ENCODE measurements at regions not wholly inside any gene's neighbourhood (a gene's known extent, or its start where the extent isn't known, plus 50 kb on each side); places are given as distances from the start of the nearest gene placed in this dataset.
"Not testable (repeated sequence)": the region's sequence is repeated elsewhere in the genome, so short reads cannot be mapped to it uniquely, and the experiment has no call there.

DNA sequence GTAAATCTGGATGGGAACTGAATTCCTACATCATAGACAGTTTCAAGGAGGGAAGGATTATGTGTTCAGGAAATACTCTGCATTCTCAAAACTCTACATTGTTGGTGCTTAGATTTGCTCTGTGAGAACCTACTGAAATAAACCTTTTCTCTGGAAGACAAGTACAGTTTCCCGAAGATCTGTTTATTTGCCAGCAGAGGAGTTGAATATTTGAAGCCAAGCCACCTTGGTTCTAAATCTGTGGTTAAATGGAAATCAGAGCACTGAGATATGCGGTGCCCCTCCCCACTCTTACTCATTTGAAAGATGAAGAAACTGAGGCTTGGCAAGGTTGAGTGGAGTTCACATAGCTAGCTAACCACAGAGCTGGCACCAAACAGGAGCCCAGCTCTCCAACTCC, 146.3 kb upstream of the CTAGE1 start:
- no peak for DNase-seq (ENCODE audit: low read depth in 1 of 2, low spot score in 1 of 2)

DNA sequence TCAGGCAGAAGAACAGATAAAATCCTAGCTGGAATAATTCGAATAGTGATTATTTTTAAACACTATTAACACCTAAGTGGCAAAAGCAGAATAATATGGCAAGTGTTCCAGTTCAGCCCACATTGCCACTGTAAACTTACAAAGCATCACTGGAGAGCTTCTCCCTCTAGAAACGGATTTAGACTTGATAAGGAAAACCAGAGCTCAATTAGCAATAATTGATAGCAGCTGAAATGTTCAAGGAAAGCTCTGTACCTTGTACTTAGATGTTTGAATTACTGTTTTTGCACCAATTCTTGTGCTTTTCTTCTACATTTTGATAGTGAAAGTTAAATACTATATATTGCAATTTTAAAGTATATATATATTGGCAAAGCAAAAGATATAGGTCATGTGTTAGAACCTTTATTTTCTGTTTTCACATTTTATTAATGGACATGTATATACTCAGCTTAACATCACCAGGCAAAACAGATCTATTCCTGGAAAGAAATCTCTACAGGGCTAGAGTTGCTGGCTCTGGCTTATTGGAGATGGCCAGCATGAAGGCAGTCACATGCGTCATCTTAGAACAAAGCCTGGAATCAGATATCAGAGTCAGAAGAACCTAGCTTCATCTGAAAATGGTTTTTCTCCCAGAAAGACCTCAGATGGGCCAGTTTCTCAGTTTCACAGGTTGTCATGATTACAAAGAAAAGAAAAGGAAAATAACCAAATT, 149.1 kb upstream of the CTAGE1 start:
- no peak for DNase-seq (ENCODE audit: low read depth in 1 of 2, low spot score in 1 of 2)

DNA sequence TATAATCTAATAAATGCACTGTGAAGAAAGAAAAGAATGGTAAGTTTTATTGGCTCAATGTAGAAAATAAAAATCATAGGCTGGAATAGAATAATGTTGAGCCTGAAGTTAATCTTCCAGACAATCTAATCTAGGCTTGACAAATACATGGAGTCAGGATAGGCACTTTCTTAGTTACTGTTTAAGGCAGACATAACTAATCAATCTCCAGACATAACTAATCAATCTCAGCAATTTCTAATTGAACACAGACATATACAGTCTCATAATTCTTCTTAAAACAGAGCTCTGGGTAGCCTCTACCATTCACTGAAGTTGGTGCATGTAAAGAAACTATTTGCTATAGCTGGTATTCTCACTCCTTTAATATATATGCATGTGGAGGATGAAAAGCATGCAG, 150.1 kb upstream of the CTAGE1 start:
- no peak for DNase-seq (ENCODE audit: low read depth in 1 of 2, low spot score in 1 of 2)

DNA sequence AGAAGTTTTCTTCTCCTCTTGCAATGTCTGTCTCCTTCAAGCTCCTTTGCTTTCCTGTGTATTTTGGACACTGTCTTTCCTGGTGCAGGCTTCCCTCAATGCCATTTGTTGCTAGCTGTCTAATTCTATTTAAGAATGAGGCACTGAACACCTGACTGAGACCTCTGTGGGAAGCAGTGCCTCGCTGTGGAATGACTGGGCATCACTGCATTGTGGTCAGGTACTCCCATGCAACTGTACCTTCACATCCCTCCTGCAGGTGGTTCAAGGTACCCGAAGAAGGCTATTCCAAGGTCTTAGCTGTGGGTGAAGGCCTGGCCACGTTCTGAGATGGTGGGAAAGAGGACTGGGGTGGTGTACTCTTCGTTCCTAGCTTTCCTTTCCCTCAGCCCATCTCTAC, 152.8 kb upstream of the CTAGE1 start:
- DNase-seq (ENCODE audit: low read depth in 1 of 2, low spot score in 1 of 2) = no peak

DNA sequence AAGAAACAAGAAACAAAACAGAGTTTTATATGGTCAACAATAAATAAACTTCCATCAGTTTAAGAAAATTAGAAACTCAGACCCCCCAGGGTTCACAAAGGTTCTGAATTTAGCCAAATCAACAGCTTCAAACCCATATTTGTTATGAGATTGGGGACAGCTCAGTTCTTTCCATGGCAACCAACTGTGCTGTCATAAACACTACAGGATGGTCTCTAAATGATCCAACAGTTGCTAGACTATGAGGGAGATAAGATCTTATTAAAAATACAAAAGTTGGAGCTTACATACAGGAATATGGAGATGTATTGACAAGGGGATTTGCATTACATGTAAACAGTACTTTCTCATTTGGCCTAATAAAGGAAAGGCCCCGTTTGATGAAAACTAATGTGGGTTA, 154.6 kb upstream of the CTAGE1 start:
- no peak for DNase-seq (ENCODE audit: low read depth in 1 of 2, low spot score in 1 of 2)

DNA sequence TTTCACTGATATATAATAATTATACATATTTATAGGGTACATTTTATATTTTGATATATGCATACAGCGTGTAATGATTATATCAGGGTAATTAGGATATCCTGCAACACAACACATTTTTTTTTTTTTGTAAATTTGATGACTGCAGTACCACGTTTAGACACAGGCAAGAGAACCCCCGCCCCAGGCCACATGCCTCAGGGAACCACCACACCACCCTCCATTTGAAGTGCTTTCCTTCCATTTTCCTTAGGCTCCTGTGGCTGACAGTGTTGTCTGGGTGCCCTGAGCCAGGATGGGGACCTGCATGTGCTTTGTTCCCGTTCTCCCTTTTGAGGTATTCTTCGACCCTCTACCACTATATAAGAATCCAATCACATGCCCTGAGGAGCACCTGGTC, 161.6 kb upstream of the CTAGE1 start:
- no peak for DNase-seq (ENCODE audit: low read depth in 1 of 2, low spot score in 1 of 2)

DNA sequence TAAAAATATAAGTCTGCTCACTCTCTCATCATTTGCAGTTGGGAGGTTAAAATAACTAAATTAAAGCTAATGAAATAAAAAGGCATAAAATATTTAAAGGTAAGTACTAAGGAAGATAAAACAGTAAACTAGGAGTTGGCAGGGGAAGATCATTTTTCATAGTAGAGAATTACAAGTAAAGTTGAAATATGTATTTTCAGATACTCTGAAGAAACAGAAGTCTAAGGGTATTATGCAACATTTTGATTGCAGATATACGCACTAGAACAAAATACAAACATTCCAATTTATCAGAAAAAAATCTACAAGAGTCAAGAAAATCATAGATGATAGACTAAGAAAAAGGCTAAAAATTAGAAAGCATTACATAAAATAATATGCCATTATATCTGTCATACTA, 167.6 kb upstream of the CTAGE1 start:
- no peak for DNase-seq (ENCODE audit: low read depth in 1 of 2, low spot score in 1 of 2)

DNA sequence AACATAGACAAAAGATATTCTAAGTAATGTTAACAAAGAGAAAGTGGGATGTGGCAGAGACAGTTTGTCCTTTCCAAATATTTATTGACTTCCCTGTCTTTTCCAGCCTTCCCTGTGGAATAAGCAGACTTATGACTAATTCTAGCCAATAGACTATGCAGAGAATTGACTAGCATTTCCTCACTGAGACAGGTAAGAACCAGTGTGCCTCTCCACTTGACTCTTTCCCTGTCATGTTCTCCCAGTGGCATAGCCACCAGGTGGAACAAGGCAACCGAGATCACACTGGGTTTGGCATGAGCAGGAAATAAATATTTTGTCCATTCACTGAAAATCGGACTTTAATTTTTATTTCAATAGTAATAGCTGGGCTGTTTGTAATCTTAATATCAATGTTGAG, 168.1 kb upstream of the CTAGE1 start:
- DNase-seq (ENCODE audit: low read depth in 1 of 2, low spot score in 1 of 2) = no peak

DNA sequence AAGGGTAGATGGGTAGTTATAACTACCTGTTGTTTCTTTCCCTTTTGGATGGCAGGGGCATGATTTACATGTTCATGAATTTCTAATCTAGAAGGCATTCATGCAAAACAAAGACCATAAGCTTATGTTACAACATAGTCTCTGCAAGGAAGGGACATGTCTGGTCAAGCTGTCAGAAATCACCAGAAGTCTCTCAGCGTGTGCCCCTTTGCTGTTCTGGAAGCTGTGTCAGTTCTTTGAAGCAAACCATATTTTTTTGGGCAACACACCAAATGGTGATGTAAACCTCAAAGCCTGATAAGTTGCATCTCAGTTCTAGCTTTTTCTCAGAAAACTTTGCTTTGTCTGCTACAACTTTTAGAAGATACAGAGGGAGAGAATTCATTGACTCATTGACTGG, 173.5 kb upstream of the CTAGE1 start:
- no peak for DNase-seq (ENCODE audit: low read depth in 1 of 2, low spot score in 1 of 2)

DNA sequence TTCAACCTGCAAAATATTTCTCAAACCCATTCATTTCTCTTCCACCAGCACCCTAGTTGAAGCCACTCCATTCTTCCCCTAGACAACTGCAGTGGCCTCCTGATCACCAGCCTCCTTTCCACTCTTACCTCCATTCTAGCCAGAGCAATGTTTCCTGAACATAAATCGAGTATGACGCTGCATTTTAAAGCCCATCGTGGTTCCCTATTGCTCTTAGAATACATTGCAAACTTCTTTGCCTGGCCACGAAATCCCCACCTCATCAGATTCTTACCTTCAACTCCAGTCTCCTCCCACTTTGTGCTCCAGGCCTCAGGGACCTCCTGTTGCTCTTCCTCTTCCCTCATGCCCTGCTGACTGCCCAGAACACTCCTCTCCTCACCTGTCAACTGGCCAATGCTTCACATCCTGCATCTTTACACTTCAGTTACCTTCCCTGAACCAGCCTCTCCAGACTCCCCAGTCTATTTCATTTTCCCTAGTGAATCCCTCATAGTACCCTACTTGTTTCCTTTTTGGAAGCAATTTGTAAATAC, 176.5 kb upstream of the CTAGE1 start:
- DNase-seq (ENCODE audit: low read depth in 1 of 2, low spot score in 1 of 2) = no peak

DNA sequence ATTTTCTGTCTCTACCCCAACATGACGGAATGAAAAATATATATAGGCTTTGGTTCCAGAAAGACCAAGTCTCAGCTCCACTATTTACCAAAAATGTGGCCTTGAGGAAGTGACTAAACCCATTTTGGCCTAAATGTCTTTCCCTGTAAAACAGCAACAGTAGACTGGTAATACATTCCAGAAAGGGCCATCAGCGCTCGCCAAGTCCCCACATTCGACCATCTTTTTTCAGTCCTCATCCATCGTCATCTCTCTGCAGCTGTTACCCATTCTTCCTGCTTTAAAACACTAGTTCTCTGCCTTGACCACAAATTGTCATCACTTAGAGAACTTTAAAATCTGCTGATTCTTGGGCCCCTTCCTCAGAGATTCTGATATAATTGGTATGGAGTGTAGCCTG, 183.8 kb upstream of the CTAGE1 start:
- no peak for DNase-seq (ENCODE audit: low read depth in 1 of 2, low spot score in 1 of 2)

DNA sequence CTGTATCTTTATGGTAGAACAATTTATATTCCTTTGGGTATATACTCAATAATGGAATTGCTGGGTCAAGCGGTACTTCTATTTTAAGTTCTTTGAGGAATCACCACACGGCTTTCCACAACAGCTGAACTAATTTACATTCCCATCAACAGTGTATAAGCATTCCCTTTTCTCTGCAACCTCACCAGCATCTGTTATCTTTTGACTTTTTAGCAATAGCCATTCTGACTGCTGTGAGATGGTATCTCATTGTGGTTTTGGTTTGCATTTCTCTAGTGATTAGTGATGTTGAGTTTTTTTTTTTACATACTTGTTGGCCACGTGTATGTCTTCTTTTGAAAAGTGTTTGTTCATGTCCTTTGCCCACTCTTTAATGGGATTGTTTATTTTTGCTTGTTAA, 184.7 kb upstream of the CTAGE1 start:
- DNase-seq (ENCODE audit: low read depth in 1 of 2, low spot score in 1 of 2) = not testable (repeated sequence)

DNA sequence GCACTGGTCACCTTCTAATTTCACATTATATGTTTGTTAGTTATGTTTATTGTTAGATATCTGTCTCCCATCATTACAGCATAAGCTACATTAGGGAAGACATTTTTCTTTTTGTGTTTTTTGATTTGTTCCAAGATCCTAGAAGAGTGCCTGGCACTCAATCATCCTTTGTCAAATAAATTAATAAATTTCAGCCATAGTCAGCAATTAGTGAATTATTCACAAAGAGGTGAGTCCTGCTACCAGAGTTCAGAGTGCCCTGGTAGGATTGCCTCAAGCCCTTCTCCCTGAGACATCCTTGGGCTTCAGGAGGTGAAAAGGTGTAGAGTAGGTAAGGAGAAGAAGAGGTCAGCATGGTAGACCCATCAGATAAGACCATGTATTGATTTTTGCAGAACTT, 186.2 kb upstream of the CTAGE1 start:
- no peak for DNase-seq (ENCODE audit: low read depth in 1 of 2, low spot score in 1 of 2)

DNA sequence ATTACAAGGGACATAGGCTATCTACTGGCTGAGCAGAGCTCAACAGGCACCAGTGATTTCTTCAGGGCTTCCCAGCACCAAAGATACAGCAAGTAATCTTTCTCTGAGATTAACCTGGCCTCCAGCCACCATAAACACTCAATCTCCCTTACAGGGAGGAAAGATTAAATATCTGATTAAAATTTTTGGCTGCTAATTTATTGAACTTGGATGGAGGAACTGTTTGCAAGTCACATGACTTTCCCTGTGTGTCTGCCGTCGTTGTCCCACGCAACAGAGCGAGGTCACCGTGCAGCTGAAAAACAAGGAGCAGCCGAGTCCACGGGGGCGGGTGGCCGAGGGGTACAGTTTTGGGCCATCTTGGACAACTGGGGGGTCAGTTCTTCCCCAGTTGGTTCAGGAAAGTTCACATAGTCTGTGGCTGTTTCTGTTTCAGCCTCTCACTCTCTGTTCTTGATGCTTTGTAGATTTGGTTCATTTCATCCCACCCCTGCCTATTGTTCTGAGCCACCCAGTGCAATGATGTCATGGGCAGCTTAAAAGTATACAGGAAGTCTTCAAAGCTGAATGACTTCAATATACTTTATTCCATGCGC, 186.8 kb upstream of the CTAGE1 start:
- no peak for DNase-seq (ENCODE audit: low read depth in 1 of 2, low spot score in 1 of 2)

DNA sequence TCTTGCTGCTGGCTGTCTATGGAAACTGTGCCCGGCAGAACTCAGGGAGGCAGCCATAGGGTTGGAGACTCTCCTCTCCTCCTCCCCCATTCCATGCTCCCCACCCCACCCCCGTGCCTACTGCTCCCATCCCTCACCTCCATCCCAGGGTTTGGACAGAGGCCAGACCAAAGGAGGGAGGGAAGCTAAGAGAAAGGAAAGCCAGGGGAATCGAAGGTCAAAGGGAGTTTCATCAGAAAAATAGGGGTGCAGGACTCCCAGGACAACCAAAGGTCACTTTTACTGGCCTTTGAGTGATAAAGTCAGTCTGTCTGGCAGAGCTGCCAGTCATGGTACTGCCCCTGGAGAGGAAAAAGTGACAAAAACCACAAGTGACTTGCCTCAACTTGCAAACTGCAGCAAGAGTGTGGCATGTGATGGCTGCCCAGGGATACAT, 187.3 kb upstream of the CTAGE1 start:
- DNase-seq (ENCODE audit: low read depth in 1 of 2, low spot score in 1 of 2) = no peak

DNA sequence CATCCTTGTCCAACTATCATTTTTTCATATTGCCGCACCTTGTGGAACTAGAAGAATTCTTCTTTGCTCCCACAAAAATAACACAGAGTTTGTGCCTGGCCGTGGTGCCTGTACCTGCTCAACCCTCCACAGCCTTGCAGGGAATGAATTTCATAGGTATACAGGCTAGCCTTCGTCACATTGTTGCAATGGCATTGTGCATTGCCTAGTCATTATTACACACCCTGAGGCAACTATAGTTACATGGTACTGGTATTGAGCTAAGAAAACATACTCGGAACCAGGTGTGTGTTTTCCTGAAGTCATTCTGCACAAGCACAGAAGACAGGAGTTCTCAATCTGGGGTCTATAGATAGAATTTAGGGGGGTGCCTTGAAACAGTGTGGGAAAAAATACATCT, 188.0 kb upstream of the CTAGE1 start:
- no peak for DNase-seq (ENCODE audit: low read depth in 1 of 2, low spot score in 1 of 2)

DNA sequence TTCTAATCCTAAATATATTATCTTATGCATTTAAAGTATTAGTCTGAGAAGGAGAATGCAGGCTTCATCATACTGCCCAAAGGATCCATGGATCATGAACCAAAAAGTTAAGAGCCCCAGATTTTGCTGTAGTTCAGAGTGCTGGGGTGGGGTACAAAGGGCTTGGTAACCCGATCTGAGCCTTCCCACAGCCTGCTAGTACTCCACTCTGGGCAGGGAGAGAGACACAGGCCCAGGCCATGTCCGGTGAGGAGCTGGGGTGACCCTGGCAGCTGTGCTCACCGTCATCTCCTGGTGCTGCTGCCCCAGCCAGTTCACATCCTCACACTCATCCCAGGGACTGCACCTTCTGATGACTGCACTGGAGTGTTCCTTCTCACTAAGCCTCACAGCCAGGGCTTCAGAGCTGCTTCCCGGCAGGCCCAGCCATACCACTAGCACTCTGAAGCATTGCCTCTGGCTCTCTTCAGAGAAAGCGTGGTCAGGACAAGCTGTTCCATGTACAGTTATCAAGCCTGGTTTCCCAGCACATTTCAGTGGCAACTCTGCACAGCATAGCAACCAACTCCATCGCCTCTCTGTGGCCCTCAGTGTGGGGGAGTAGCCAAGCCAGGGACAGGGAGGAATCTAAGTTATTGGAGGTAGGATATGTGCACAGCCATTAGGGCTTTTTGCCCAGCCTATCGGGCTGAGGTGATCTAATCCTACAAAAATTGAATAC, 189.0 kb upstream of the CTAGE1 start:
- DNase-seq (ENCODE audit: low read depth in 1 of 2, low spot score in 1 of 2) = no peak

DNA sequence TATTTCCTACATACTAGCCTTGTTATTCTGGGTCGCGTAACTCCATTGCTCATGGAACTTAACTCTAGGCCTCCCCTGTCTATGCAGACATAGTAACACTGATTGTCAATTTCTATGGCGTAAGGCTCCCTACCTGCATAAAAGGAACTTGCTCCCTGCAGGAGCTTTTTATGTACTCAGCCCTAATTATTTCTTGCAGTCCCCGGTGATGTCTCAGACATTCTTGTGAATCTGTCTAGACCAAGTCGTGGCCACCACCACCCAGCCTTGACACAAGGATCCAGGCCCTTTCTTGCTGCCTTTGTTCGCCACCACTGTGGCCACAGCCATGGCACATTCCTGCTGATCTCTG, 189.5 kb upstream of the CTAGE1 start:
- DNase-seq (ENCODE audit: low read depth in 1 of 2, low spot score in 1 of 2) = no peak

DNA sequence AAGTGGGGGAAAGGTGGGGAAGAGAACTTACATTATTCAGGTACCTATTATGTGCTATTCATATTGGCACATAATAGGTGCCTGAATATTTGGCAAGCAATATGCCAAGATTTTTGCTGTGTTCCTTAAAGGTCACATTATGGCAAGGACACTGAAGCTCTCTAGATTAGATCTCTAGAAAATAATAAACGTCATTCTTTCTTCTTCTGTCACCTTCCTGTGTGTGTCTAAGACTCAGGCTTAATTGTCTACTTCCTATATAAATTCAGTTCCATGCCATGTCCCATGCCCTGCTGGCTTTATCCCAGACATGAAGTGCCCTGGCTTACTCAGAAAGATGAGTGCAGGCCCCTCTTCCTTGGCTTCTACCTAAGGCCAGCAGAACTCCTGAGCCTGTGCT, 191.1 kb upstream of the CTAGE1 start:
- no peak for DNase-seq (ENCODE audit: low read depth in 1 of 2, low spot score in 1 of 2)

DNA sequence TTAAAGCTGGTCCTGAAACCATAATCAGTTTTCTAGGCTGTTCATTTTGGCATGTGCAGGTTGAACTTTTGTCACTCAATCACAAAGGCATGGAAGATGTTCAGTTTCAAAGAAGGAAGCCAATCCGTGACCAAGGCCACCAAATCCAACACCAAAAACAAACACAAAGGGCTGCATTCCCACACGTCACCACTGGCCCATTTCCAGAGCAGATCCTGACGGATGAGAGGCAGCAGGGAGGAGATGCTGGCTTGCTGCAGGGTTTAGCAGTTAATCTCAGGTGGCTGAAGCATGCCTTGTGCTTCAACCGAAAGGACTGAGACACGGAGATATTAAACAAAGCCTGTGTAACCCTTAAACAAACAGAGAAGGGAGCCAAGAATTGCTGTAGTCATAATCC, 191.9 kb upstream of the CTAGE1 start:
- DNase-seq (ENCODE audit: low read depth in 1 of 2, low spot score in 1 of 2) = no peak

DNA sequence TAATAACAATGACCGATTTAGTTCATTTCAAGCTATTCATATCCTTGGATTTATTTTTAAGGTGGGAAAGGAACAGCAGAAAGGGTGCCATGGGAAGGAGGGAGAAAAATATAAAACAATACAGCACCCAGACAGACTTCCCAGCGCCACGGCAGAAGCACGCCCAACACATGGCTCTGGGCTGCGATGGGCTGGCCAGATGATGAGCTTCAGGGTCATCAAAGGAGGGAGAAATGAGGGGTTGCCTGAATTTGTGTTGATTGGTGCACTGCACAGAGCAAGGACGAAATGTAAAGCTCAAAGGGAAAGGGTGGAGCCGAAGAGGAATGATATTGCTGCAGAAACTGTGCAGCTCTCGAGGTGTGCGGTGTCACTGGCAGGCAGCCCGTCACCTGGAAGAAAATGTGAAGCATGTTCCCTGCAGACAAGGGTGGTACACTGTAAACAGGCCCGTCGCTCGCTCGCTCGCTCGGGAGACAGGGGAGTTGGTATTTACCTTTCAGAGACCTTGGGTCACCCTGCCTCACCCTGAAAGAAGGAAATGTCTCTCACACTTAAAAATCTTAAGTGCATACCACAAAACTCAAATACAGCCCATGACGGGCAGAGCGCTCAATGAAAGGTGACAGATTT, 195.5 kb upstream of the CTAGE1 start:
- DNase-seq (ENCODE audit: low read depth in 1 of 2, low spot score in 1 of 2) = no peak

DNA sequence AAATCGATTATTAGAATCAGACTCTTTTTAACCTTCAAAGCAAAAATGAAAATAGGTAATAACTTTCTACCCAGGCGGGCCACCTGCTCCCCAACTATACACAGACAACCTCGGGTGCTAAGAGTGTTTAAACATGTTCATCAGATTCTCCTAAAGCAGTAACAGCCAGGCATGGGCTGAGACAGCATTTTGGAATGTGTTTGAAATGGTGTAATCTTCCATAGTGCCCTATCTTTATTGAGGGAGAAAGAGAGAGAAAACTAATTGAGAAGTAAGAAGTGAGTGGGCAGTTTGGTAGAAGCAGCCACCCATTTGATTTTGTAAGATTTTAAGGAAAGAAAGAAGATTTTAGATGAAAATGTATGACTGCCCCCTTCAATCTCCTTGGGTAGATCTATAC, 196.1 kb upstream of the CTAGE1 start:
- no peak for DNase-seq (ENCODE audit: low read depth in 1 of 2, low spot score in 1 of 2)

Data from activated CD4-positive, alpha-beta T cell treated with anti-CD3 and anti-CD28 coated beads, Interleukin-2, amount 50 U/mL, for 24 hours (primary cell).